HFFc6 (cell line): ENCODE measurements at regions not wholly inside any gene's neighbourhood (a gene's known extent, or its start where the extent isn't known, plus 50 kb on each side); places are given as distances from the start of the nearest gene placed in this dataset.

Experiments used
- DNase-seq: peaks from one replicate; pipeline ENCODE4 v3.0.0-alpha.2; 2018
- H3K27ac Mint-ChIP-seq: 2 replicates; pipeline ENCODE4 v1.8.0; 2020; ENCODE audit warnings: mild to moderate bottlenecking, mixed read lengths
- H3K27me3 Mint-ChIP-seq: 2 replicates; pipeline ENCODE4 v1.8.0; 2021; ENCODE audit warnings: mild to moderate bottlenecking, moderate library complexity, mixed read lengths; ENCODE audit not compliant: insufficient read depth
- H3K36me3 Mint-ChIP-seq: 2 replicates; pipeline ENCODE4 v1.8.0; 2021; ENCODE audit warnings: low read depth, mixed read lengths
- H3K4me1 Mint-ChIP-seq: 2 replicates; pipeline ENCODE4 v1.8.0; 2020; ENCODE audit warnings: low read depth, mixed read lengths
- H3K4me3 Mint-ChIP-seq: 2 replicates; pipeline ENCODE4 v1.8.0; 2020; ENCODE audit warnings: mild to moderate bottlenecking, moderate library complexity, mixed read lengths
- H3K9me3 Mint-ChIP-seq: 2 replicates; pipeline ENCODE4 v1.8.0; 2020; ENCODE audit warnings: mild to moderate bottlenecking, mixed read lengths
- CTCF ChIP-seq: fragments of 200-600 bp; sonication (generic); IDR thresholded peaks from 2 replicates; pipeline ENCODE4 v1.5.0; 2021; ENCODE audit warnings: antibody characterized with exemption, mild to moderate bottlenecking

GRCh38 chr12:66860752-66861750, 182.2 kb upstream of the GRIP1 start:
- no peaks in the 10 kb centered on the region for H3K9me3 Mint-ChIP-seq
- H3K36me3 Mint-ChIP-seq, result no peaks in the 10 kb centered on the region
- DNase-seq, result peak; percentile 55
- H3K4me1 Mint-ChIP-seq, result no peaks in the 10 kb centered on the region
- TF ChIP-seq CTCF, result peak; percentile 93
- no peak overlapping the region for H3K27ac Mint-ChIP-seq
- H3K4me3 Mint-ChIP-seq, result no peak overlapping the region
- H3K27me3 Mint-ChIP-seq, result peaks cover 2% of the 10 kb centered on the region; the same call in 1 of the 2 replicates

GRCh38 chr12:66862356-66862985, 183.6 kb upstream of the GRIP1 start:
- no peak for DNase-seq
- H3K4me3 Mint-ChIP-seq, result no peak overlapping the region
- H3K9me3 Mint-ChIP-seq, result no peaks in the 10 kb centered on the region
- no peak overlapping the region for H3K27ac Mint-ChIP-seq
- peaks cover 2% of the 10 kb centered on the region; the same call in 1 of the 2 replicates for H3K27me3 Mint-ChIP-seq
- H3K4me1 Mint-ChIP-seq, result no peaks in the 10 kb centered on the region
- no peak for TF ChIP-seq CTCF
- H3K36me3 Mint-ChIP-seq, result no peaks in the 10 kb centered on the region

GRCh38 chr12:66863276-66863675, 184.4 kb upstream of the GRIP1 start:
- H3K27ac Mint-ChIP-seq, result no peak overlapping the region
- H3K4me3 Mint-ChIP-seq, result no peak overlapping the region
- DNase-seq, result no peak
- no peaks in the 10 kb centered on the region for H3K9me3 Mint-ChIP-seq
- H3K4me1 Mint-ChIP-seq, result no peaks in the 10 kb centered on the region
- peaks cover 2% of the 10 kb centered on the region; the same call in 1 of the 2 replicates for H3K27me3 Mint-ChIP-seq
- no peak for TF ChIP-seq CTCF
- no peaks in the 10 kb centered on the region for H3K36me3 Mint-ChIP-seq

GRCh38 chr12:66877925-66878324, 199.0 kb upstream of the GRIP1 start:
- TF ChIP-seq CTCF, result no peak

GRCh38 chr12:66879409-66879808, 200.5 kb upstream of the GRIP1 start:
- Mint-ChIP-seq H3K4me3 (no peak overlapping the region), H3K27ac (no peak overlapping the region), H3K36me3 (no peaks in the 10 kb centered on the region), H3K4me1 (no peaks in the 10 kb centered on the region), H3K9me3 (peaks cover 11% of the 10 kb centered on the region), H3K27me3 (no peaks in the 10 kb centered on the region)
- no peak for TF ChIP-seq CTCF
- no peak for DNase-seq

More at GRCh38 chr12:66877925-66878324, 199.0 kb upstream of the GRIP1 start:
- Mint-ChIP-seq H3K36me3 (no peaks in the 10 kb centered on the region), H3K27me3 (no peaks in the 10 kb centered on the region), H3K27ac (no peak overlapping the region), H3K9me3 (peaks cover 4% of the 10 kb centered on the region; the same call in 1 of the 2 replicates), H3K4me1 (no peaks in the 10 kb centered on the region), H3K4me3 (no peak overlapping the region)
- no peak for DNase-seq
